Activated T-cell treated with anti-CD3 and anti-CD28 coated beads for 24 hours (primary cell): ENCODE measurements at regions not wholly inside any gene's neighbourhood (a gene's known extent, or its start where the extent isn't known, plus 50 kb on each side); places are given as distances from the start of the nearest gene placed in this dataset.

Source experiments
- DNase-seq: peaks from one replicate; pipeline ENCODE4 v3.0.0-alpha.2; 2020; ENCODE audit warnings: low read depth

DNA sequence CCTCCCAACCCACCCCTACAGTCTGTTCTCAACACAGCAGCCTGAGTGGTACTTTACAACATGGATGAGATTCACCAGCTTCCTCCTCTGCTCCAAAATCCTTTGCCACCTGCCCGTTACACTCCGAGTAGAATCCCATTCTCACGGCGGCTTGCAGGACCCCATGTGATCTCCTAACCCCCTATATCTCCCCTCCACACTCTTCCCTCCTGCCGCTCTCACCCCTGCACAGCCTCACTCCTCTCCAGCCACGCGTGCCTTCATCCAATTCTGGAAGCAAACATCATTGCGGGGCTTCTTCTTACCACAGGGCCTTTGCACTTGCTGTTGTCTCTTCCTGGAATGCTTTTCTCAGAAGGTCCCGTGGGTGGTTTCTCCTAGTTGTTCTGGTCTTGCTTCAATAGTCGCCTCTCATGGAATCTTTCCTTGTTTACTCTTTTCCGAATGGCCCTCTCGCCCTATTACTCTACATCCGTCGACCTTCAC lies 472.3 kb downstream of the CDH26 start:
- no peak for DNase-seq

- no peak for DNase-seq
Measured at GRCh38 chr20:60431349-60431748, 473.1 kb downstream of the CDH26 start.

GRCh38 chr20:60437418-60437817 lies 479.2 kb downstream of the CDH26 start:
- DNase-seq = no peak

DNA sequence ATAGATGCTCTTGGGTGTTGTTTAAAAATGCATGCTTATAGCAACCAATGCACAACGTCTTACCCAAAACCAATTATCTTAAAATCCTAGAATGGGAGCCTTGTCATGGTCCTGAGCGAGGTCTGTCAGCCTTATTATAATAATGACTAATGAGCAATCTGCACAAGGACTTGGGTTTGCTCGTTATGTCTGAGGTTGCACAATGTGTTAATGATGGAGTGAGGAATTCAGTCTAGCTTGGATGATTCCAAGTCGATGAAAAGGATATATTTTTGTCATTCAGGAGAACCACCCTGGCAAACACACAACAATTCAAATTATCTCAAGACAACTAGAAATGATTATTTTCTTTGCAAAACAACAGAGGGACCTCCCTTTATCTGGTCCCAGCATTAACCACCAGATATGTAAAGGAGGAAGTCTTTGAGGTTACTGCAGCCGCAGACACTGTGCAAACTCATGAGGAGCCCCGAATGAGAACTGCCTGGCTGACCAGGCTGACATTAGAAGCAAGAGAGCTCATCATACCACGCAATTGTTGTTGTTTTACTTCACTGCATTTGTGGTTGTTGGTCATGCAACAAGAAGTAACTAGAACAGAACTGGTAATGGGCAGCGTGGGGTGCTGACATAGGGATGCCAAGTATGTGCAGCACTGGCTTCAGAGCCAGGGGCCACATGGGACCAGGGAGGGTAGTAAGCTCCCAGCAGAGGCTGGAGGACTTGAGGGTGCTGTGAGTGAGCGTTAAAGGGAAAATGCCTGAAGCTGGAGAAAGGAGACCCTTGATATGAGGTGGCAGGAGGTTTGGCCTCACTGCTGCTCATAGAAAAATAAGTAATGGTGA lies 488.3 kb downstream of the CDH26 start:
- no peak for DNase-seq

- no peak for DNase-seq
Measured at GRCh38 chr20:60447703-60448102, 489.5 kb downstream of the CDH26 start.

- DNase-seq = no peak
Measured at GRCh38 chr20:60453388-60454246, 495.4 kb downstream of the CDH26 start.

DNA sequence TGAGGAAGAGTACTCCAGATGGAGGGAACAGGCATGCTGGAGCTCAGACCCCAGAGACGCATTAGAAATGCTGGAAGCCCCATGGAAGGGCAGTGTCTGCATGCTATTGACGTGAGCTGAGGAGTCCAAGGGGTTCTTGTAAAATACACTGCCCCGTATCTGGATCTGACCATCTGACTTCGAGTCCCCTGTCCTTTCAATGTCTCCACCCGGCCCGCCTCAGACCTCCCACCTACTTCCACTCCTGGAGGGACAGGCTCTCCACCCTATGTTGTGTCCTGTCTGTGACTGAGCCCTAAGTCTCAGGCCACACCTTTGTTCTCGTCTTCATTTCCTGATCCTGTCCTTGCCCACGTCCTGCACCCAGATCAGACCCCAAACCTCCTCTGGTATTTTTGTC lies 496.3 kb downstream of the CDH26 start:
- no peak for DNase-seq

GRCh38 chr20:60455272-60455671 lies 497.0 kb downstream of the CDH26 start:
- DNase-seq = no peak

DNA sequence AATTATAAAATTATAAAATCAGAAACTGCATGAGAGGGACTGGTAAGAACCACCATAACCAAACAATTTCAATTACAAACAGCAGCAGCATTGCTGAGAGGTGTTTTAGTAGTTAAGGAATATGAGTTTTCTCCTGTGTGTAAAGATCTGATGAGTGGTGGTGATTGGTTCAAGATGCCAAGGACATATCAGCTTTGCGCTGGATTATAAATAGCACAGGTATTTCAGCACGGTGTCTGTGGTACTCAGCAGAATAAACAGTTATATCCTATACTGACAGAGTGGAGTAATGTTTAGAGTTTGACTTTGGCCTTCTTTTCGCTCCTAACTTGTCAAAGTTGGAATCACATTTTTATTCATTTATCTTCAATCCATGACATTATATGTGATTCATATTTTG lies 501.0 kb downstream of the CDH26 start:
- DNase-seq = no peak

- no peak for DNase-seq
Measured at GRCh38 chr20:60461993-60462392, 503.8 kb downstream of the CDH26 start.

GRCh38 chr20:60463798-60464197 lies 505.6 kb downstream of the CDH26 start:
- no peak for DNase-seq

DNA sequence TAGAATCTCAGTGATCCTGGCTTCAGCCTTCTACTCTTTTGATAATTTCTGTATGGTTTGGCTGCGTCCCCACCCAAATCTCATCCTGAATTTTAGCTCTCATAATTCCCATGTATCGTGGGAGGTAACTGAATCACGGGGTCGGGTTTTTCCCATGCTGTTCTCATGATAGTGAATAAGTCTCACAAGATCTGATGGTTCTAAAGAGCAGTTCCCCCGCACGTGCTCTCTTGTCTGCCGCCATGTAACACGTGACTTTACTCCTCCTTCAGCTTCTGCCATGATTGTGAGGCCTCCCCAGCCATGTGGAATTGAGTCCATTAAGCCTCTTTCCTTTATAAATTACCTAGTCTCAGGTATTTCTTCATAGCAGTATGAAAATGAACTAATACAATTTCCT lies 507.2 kb downstream of the CDH26 start:
- no peak for DNase-seq

GRCh38 chr20:60465993-60466686 lies 507.9 kb downstream of the CDH26 start:
- no peak for DNase-seq

- DNase-seq = no peak
Measured at GRCh38 chr20:60466687-60467022, 508.4 kb downstream of the CDH26 start.

GRCh38 chr20:60467078-60467477 lies 508.9 kb downstream of the CDH26 start:
- no peak for DNase-seq

- no peak for DNase-seq
Measured at GRCh38 chr20:60467771-60468170, 509.5 kb downstream of the CDH26 start.

DNA sequence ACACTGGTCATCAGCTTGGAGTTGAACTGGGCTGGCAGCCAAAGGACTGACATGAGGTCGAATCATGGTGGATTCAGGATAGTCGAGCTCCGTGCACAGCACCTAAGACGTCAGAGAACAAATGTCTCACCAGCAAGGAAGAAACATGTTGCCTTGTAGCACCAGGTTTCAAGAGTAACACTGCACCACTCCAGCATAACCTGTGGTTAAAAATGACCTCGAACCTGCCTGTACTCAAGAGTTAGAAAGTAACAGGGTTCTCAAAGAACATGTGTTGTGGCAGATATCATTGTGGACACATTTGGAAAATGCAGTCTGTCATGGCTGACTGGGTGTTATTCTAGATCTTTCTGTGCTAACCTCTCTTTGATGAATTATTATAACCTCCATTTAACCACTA lies 511.6 kb downstream of the CDH26 start:
- no peak for DNase-seq

DNA sequence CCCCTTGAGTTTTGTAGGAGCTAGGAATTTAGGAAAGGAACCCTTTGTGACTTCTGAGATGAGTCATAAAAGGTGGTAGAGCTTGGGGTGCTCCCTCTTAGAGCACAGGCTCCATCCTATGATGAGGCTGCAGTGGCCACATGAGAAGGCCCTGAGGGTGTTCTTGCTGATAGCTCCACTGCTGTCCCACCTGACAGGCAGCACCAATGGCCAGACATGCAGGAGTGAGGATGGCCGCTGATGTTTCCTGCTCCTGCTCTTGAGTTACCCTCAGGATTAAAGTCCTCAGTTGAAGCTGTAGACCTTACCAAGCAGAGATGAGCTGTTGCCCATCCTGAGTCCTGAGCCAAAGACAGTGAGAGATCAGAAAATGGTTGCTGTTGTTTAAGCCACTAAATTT lies 512.1 kb downstream of the CDH26 start:
- no peak for DNase-seq

DNA sequence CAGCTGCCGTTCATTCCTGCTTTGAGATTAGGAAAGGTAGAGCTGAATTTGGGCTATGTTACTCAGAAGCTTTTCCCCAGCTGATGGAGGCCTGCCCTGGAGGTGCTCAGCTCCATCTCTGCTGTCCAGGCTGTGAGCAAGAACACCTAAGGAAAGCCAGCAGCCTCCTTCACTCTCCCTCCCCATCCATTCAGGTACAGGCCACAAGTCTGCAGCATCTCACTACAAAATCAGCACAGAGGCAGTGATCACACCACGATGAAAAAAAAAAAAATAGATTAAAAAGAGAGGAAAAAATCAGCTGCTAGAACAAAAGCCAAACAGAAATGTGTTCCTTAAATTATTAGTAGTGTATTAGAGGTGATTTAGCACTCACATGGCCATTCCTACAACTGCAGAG lies 515.0 kb downstream of the CDH26 start:
- DNase-seq = no peak

DNA sequence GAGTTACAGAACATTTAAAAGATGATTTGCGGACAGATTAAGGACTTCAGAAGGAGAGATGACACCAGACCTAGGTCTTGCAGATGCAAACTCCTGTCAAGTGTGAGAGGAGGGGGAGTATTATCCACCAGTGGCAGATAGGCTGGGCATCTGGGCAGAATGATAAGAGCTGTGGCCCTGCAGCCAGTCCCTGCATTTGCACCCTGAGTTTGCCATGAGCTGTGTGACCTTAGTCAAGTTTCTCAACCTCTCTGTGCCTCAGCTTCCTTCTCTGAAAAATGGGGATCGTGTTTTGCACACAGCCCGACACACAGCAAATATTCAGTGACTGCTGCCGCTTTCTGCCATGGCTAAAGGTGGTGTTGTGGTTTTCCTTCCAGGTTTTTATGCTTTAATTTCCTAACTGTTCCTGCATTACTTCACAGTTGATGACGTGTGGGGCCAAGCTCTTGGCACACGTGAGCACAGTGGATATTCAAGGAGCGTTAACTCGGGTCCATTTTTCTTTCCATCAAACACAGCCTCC lies 516.2 kb downstream of the CDH26 start:
- DNase-seq = no peak

DNA sequence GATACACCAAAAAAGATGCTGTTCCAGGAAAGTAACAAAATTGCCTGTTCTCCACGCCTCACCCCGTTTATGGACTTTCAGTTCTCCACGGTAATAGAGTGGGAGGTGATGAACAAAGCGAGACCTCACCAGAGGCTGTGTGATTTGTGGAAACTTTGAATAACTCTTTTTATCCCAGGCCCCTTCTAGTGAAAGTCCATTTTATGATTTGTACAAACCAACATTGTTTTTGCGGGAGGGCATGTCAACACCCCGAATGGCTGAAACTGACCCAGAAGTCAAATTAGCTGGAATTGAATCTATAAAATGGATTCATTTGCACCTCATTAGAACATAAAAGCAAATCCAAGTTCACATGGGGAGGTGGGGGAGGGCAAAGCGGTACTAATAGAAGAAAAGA lies 517.8 kb downstream of the CDH26 start:
- DNase-seq = no peak

DNA sequence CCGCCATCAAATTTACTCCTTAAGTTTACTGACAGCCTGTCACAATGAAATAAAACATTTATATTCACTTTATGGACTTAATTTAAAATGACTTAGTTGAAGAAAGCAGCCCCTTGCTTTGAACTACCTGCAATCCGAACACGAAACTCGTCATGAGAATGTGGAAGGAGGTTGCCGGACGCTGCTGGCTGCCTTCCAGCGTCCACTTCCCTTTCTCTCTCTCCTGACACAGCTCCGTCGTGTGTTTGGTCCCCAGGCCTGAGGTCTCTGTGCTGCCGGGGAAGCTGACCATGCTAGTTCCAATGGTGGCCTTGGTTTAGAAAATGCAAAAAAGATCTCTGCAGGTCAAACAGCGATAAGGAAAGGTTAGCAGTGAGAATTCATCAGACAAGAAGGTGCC lies 519.7 kb downstream of the CDH26 start:
- DNase-seq = no peak
